ENCODE measurements at regions not wholly inside any gene's neighbourhood (a gene's known extent, or its start where the extent isn't known, plus 50 kb on each side); places are given as distances from the start of the nearest gene placed in this dataset.

DNA sequence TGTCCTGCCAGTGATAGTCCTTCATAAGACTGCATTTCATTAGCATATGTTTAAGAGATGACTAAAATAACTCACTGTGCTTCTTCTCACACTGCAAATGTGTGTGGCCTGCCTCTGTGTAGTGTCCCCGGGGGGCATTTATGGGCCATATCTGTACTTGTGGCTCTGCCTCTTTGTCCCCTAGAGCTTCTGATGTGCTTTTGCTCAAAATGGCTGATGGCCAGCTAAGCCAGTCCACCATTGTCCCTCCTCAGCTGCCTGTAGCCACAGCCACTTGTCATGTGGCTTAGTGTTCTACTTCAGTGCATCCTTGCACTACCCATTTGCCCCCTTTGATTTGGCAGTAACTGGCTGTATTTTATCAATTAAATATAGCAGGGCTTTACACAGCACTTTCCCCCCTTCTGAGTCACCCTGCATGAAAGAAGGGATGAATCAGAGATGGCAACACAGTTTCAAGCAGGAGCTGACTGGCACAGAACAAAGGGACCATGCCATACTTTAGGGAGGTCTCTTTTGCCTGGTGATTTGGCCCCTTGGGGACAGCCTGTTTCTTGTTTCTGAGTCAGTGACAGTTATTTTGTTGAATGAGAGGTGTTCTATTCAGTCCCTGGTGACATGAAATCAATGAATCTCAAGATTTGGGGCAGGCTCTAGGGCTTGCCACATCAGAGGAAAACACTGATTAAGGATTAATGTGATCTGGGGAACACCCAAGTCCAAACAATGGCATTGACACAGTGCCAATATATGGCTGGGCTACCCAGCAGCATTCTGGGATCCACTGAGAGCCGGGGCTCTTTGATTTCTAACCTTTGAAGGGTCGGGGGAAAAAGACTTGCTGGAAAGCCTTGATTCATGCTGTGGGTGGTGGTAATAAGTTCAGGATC is 245.5 kb downstream of the SMARCA2 start:
- TF ChIP-seq CTCF (IDR thresholded peaks at IDR 0.05): no peak
- no peak for TF ChIP-seq ZFX (IDR thresholded peaks at IDR 0.05; ENCODE audit: borderline replicate concordance)
- H3K27ac ChIP-seq: no peak overlapping the region

GRCh38 chr9:2261421-2262103 is 246.4 kb downstream of the SMARCA2 start:
- H3K27ac ChIP-seq: no peak overlapping the region
- TF ChIP-seq ZFX (IDR thresholded peaks at IDR 0.05; ENCODE audit: borderline replicate concordance) (no peak), CTCF (IDR thresholded peaks at IDR 0.05) (no peak)

- no peak overlapping the region for H3K27ac ChIP-seq
- TF ChIP-seq ZFX (IDR thresholded peaks at IDR 0.05; ENCODE audit: borderline replicate concordance) (no peak), CTCF (IDR thresholded peaks at IDR 0.05) (no peak)
These were observed 247.4 kb downstream of the SMARCA2 start for GRCh38 chr9:2262386-2263071.

DNA sequence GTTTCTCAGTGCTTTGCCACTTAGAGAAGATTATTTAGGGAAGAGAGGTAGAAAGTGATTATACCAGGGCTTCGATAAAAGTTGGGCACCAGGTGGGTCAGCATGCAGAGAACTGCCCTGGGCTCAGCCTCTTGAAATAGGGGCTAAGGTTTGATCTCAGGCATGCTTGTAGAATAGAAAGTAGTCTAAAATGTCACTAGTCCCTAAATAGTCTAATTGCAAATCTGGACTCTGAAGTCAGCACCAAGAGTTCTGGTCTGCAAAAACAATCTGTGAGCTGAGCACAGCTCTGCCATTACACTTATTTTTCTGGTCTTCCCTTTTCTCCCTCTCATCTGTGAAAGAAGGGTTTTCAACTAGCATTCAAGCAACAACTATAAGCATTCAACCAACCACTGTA is 248.0 kb downstream of the SMARCA2 start:
- H3K27ac ChIP-seq: no peak overlapping the region

DNA sequence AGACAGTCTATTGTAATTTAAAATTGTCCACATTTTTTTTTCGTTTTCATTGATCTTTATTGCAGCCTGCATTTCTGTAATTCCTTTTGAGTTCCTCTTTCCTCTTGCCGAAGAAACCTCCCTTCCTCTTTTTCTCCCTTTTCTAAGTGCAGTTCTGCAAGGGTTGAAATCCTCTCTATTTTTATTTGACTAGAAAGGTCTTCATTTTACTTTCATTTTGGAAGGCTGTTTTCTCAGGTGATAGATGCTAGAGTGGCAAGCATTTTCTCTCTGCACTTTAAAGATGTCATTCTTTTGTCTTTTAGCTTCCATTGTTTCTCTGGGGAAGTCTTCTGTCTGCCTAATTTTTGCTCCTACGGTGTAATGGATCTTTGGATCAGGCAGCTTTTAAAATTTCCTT is 248.5 kb downstream of the SMARCA2 start:
- H3K27ac ChIP-seq: no peak overlapping the region
- no peak for TF ChIP-seq CTCF (IDR thresholded peaks at IDR 0.05)
- no peak for TF ChIP-seq ZFX (IDR thresholded peaks at IDR 0.05; ENCODE audit: borderline replicate concordance)

More for the DNA sequence above, 248.0 kb downstream of the SMARCA2 start:
- no peak for TF ChIP-seq ZFX (IDR thresholded peaks at IDR 0.05; ENCODE audit: borderline replicate concordance)
- no peak for TF ChIP-seq CTCF (IDR thresholded peaks at IDR 0.05)

DNA sequence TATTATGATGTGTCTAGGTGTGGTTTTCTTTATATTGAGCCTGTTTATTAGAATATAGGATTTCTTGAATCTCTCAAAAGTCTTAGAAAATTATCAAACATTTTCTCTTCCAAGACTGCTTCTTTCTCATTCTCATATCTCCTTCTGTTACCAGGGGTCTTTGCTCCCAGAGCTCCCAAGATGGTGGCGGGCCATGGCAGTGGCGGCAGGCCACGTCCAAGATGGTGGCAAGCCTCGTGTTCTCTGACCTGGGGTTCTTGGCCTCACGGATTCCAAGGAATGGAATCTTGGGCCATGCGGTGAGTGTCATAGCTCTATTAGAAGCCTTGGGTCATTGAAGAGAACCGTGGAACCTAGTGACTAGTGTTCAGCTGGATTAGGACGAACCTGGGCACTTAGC is 248.9 kb downstream of the SMARCA2 start:
- TF ChIP-seq CTCF (IDR thresholded peaks at IDR 0.05): no peak
- TF ChIP-seq ZFX (IDR thresholded peaks at IDR 0.05; ENCODE audit: borderline replicate concordance): no peak
- H3K27ac ChIP-seq: no peak overlapping the region

Data from 22Rv1 (cell line).